ENCODE measurements at regions not wholly inside any gene's neighbourhood (a gene's known extent, or its start where the extent isn't known, plus 50 kb on each side); places are given as distances from the start of the nearest gene placed in this dataset.

- Histone ChIP-seq H3K4me2 (ENCODE audit: insufficient read depth, low read length) (no peak overlapping the region), H2AFZ (ENCODE audit: low read depth, low read length) (no peak overlapping the region), H3K4me3 (no peak overlapping the region), H3K79me2 (ENCODE audit: control insufficient read depth, insufficient read depth, low read length) (no peaks in the 10 kb centered on the region), H3K27me3 (ENCODE audit: control insufficient read depth in 2 of 2, insufficient read depth in 2 of 2, low read length in 2 of 2) (no peaks in the 10 kb centered on the region), H3K9me3 (replicated peaks; ENCODE audit: control insufficient read depth, insufficient read depth, low read depth, low read length) (no peaks in the 10 kb centered on the region; the same call in 1 of the 2 replicates), H3K36me3 (ENCODE audit: control insufficient read depth, insufficient read depth, low read length) (no peaks in the 10 kb centered on the region), H3K27ac (ENCODE audit: extremely low read depth, low read depth, low read length) (no peak overlapping the region), H4K20me1 (replicated peaks; ENCODE audit: control insufficient read depth, insufficient read depth, low read length) (no peaks in the 10 kb centered on the region), H3K9me1 (ENCODE audit: control insufficient read depth, insufficient read depth, low read length) (no peaks in the 10 kb centered on the region), H3K9ac (ENCODE audit: insufficient read depth in 1 of 2, low read depth in 2 of 2, low read length in 2 of 2) (no peak overlapping the region), H3K4me1 (replicated peaks in 1 of 2; ENCODE audit: control insufficient read depth in 2 of 2, insufficient read depth in 2 of 2, low read length in 2 of 2) (peaks cover 2 to 3% of the 10 kb centered on the region in 2 experiments; a peak in 3 of 5 replicates)
- ATAC-seq (no peak), FAIRE-seq (no peak), DNase-seq (ENCODE audit: extremely low read depth in 1 of 4, low spot score in 3 of 4) (no peak)
- intact Hi-C loops (cut with micrococcal nuclease) (loop anchor here (10.0 kb wide), 1 partner anchor 413 kb away; no protein-coding TSS in a partner anchor), in situ Hi-C loops (cut with MboI) (loop anchor here (25.0 kb wide), 1 partner anchor 421 kb away; no protein-coding TSS in a partner anchor)
- ChIA-PET POLR2A (interaction anchor here (0.9 kb wide), 1 partner anchor 12 kb away, joined by 3 read pairs; no protein-coding TSS in a partner anchor), CTCF (ENCODE audit: low intra/inter-chr PET ratio) (no interaction called here)
- BruUV-seq (replicated peaks): no TSS peak
- TF ChIP-seq ZNF583 (CRISPR knock-in tag; IDR thresholded peaks at IDR 0.05): no peak
- TF ChIP-seq FOXK1 (CRISPR knock-in tag; IDR thresholded peaks at IDR 0.05; ENCODE audit: borderline replicate concordance): no peak
- no peak for TF ChIP-seq SP2 (IDR thresholded peaks at IDR 0.05; ENCODE audit: extremely low read depth, low read depth, low read length, poor library complexity, severe bottlenecking)
- TF ChIP-seq KDM5B (IDR thresholded peaks at IDR 0.05; ENCODE audit: insufficient replicate concordance, low read depth, low read length): no peak
- no peak for TF ChIP-seq PTTG1 (tag; IDR thresholded peaks at IDR 0.05; ENCODE audit: low read depth)
- no peak for TF ChIP-seq PBX2 (CRISPR knock-in tag; IDR thresholded peaks at IDR 0.05; ENCODE audit: low read depth)
- no peak for TF ChIP-seq PBX2 (tag; conservative IDR thresholded peaks at IDR 0.05; ENCODE audit: low read depth)
- no peak for TF ChIP-seq MXD1 (CRISPR knock-in tag; IDR thresholded peaks at IDR 0.05; ENCODE audit: borderline replicate concordance, poor library complexity, severe bottlenecking)
- no peak for TF ChIP-seq CLOCK (CRISPR knock-in tag; IDR thresholded peaks at IDR 0.05; ENCODE audit: borderline replicate concordance)
- TF ChIP-seq GMEB1 (CRISPR knock-in tag; IDR thresholded peaks at IDR 0.05): no peak
- TF ChIP-seq SMC3 (conservative IDR thresholded peaks at IDR 0.05; ENCODE audit: insufficient read depth, low read depth, low read length): no peak
Observed at GRCh38 chrX:54641530-54641929, 111.5 kb downstream of the GNL3L start.

Data from K562 (cell line).